ENCODE measurements at regions not wholly inside any gene's neighbourhood (a gene's known extent, or its start where the extent isn't known, plus 50 kb on each side); places are given as distances from the start of the nearest gene placed in this dataset.

GRCh38 chr21:24894324-24894723 is 713.0 kb downstream of the MRPL39 start:
- TF ChIP-seq CTCF (conservative IDR thresholded peaks at IDR 0.05; ENCODE audit: low read depth) = no peak
- H3K27ac ChIP-seq = no peak overlapping the region
- DNase-seq (ENCODE audit: low spot score) = no peak
- ChIA-PET CTCF (no interaction called here), POLR2A (ENCODE audit: low non-redundant PET) (no interaction called here)

- no peak for TF ChIP-seq CTCF (conservative IDR thresholded peaks at IDR 0.05; ENCODE audit: low read depth)
- POLR2A ChIA-PET (ENCODE audit: low non-redundant PET) = no interaction called here
- no peak for DNase-seq (ENCODE audit: low spot score)
- H3K27ac ChIP-seq = no peak overlapping the region
- CTCF ChIA-PET = interaction anchor here (0.6 to 0.7 kb wide), 2 partner anchors 57 to 66 kb away, joined by 3 to 4 read pairs; no protein-coding TSS in a partner anchor
Observed at GRCh38 chr21:24890021-24890420, 717.3 kb downstream of the MRPL39 start.

- TF ChIP-seq CTCF (conservative IDR thresholded peaks at IDR 0.05; ENCODE audit: low read depth) = no peak
- H3K27ac ChIP-seq = no peak overlapping the region
- ChIA-PET CTCF (no interaction called here), POLR2A (ENCODE audit: low non-redundant PET) (no interaction called here)
- DNase-seq (ENCODE audit: low spot score) = no peak
Observed at GRCh38 chr21:24881506-24881905, 725.8 kb downstream of the MRPL39 start.

- no peak for TF ChIP-seq CTCF (conservative IDR thresholded peaks at IDR 0.05; ENCODE audit: low read depth)
- no peak for DNase-seq (ENCODE audit: low spot score)
- ChIA-PET CTCF (no interaction called here), POLR2A (ENCODE audit: low non-redundant PET) (no interaction called here)
- no peak overlapping the region for H3K27ac ChIP-seq
Observed at GRCh38 chr21:24870633-24871032, 736.6 kb downstream of the MRPL39 start.

- DNase-seq (ENCODE audit: low spot score) = no peak
- ChIA-PET CTCF (no interaction called here), POLR2A (ENCODE audit: low non-redundant PET) (no interaction called here)
- TF ChIP-seq CTCF (conservative IDR thresholded peaks at IDR 0.05; ENCODE audit: low read depth) = no peak
- no peak overlapping the region for H3K27ac ChIP-seq
Observed at GRCh38 chr21:24869862-24870261, 737.4 kb downstream of the MRPL39 start.

- DNase-seq (ENCODE audit: low spot score) = no peak
- no peak overlapping the region for H3K27ac ChIP-seq
- no peak for TF ChIP-seq CTCF (conservative IDR thresholded peaks at IDR 0.05; ENCODE audit: low read depth)
- ChIA-PET CTCF (no interaction called here), POLR2A (ENCODE audit: low non-redundant PET) (no interaction called here)
Observed at GRCh38 chr21:24868117-24868516, 739.2 kb downstream of the MRPL39 start.

- DNase-seq (ENCODE audit: low spot score) = no peak
- ChIA-PET POLR2A (ENCODE audit: low non-redundant PET) (no interaction called here), CTCF (no interaction called here)
- H3K27ac ChIP-seq = no peak overlapping the region
- no peak for TF ChIP-seq CTCF (conservative IDR thresholded peaks at IDR 0.05; ENCODE audit: low read depth)
Observed at GRCh38 chr21:24861471-24861870, 745.8 kb downstream of the MRPL39 start.

All from RWPE1 (cell line).